Erythroblast (primary cell): ENCODE measurements at regions not wholly inside any gene's neighbourhood (a gene's known extent, or its start where the extent isn't known, plus 50 kb on each side); places are given as distances from the start of the nearest gene placed in this dataset.

ENCODE experiments used
- GATA1 ChIP-seq: IDR thresholded peaks from 2 replicates; pipeline ENCODE4 v1.6.1; 2011; ENCODE audit warnings: low read depth, mild to moderate bottlenecking, control low read depth, low read length, moderate library complexity
- POLR2A ChIP-seq: IDR thresholded peaks from 2 replicates; pipeline ENCODE4 v1.6.1; 2011; ENCODE audit warnings: mild to moderate bottlenecking, low read length

DNA sequence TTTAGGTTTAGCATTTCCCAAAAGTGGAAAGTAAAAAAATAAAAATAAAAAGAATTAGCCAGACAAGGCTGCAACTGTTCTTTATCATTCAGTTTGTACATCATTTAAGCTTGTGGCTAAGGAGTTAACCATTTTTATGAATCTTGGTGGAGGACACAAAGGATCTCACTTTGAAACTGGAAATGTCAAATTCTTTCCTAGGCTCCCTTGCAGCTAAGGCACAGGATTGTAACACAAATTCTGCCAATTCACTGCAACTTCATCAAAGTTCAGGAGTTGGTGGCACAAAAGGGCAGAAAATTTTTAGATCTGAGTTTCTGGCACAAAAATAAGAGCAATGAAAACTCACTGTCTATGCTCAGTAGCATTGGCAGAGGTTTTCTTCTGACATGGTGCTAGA lies 211.2 kb upstream of the SYT10 start:
- TF ChIP-seq POLR2A = no peak
- no peak for TF ChIP-seq GATA1
